Activated T-helper 1 cell treated with anti-CD3 and anti-CD28 coated beads, Interleukin-12 subunit alpha, Interleukin-12 subunit beta, Interleukin-2, Interleukin-4 antibody, amounts not matched to agents 30 ng/mL and 10 ng/mL and 1 ng/mL, durations not matched to agents 14 hours and 24 hours and 36 hours (primary cell): ENCODE measurements at regions not wholly inside any gene's neighbourhood (a gene's known extent, or its start where the extent isn't known, plus 50 kb on each side); places are given as distances from the start of the nearest gene placed in this dataset.

Source experiments
- DNase-seq: peaks from one replicate; pipeline ENCODE4 v3.0.0; 2021; ENCODE audit warnings: low spot score
- H3K27ac Mint-ChIP-seq: one replicate; pipeline ENCODE4 v1.8.0; 2021; ENCODE audit warnings: mild to moderate bottlenecking, mixed read lengths
- H3K27me3 Mint-ChIP-seq: one replicate; pipeline ENCODE4 v1.8.0; 2022; ENCODE audit warnings: mild to moderate bottlenecking, moderate library complexity, mixed read lengths; ENCODE audit not compliant: insufficient read depth
- H3K36me3 Mint-ChIP-seq: one replicate; pipeline ENCODE4 v1.8.0; 2021; ENCODE audit warnings: low read depth, mixed read lengths
- H3K4me1 Mint-ChIP-seq: one replicate; pipeline ENCODE4 v1.8.0; 2021; ENCODE audit warnings: low read depth, mixed read lengths
- H3K4me3 Mint-ChIP-seq: one replicate; pipeline ENCODE4 v1.8.0; 2021; ENCODE audit warnings: mild to moderate bottlenecking, moderate library complexity, mixed read lengths
- H3K9me3 Mint-ChIP-seq: one replicate; pipeline ENCODE4 v1.8.0; 2021; ENCODE audit warnings: mixed read lengths
- intact Hi-C: fragments of 100-400 bp; cut with micrococcal nuclease; formaldehyde crosslinking; loops from one replicate; pipeline ENCODE4 v1.15.1; 2024

DNA sequence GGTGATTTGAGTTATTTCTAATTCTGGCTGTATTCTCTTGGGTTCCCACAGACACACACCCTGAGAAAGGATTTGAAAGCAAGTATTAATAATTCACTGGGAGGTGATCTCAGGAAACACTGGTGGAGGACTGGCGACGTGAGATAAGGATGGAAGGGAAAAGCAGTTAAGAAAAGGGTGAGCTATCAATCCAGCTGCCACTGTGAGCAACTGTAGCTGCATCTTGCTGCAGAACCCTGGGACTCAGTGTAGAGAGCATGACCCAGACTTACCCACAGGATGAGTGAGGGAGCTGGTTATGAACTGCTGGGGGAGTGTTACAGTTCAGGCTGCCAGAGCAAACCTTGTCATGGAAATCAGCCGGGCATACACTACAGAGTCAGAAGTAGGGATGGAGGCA lies 71.9 kb downstream of the RESF1 start:
- Mint-ChIP-seq H3K27me3 (no peaks in the 10 kb centered on the region), H3K4me3 (no peak overlapping the region), H3K4me1 (peaks cover 10% of the 10 kb centered on the region), H3K36me3 (no peaks in the 10 kb centered on the region), H3K27ac (no peak overlapping the region), H3K9me3 (no peaks in the 10 kb centered on the region)
- intact Hi-C loops = no loop called here
- no peak for DNase-seq

GRCh38 chr12:32032205-32032810 lies 73.1 kb downstream of the RESF1 start:
- DNase-seq = no peak
- Mint-ChIP-seq H3K27ac (no peak overlapping the region), H3K36me3 (no peaks in the 10 kb centered on the region), H3K27me3 (no peaks in the 10 kb centered on the region), H3K9me3 (no peaks in the 10 kb centered on the region), H3K4me3 (no peak overlapping the region), H3K4me1 (peaks cover 10% of the 10 kb centered on the region)
- intact Hi-C loops = no loop called here

- DNase-seq = no peak
- Mint-ChIP-seq H3K27me3 (no peaks in the 10 kb centered on the region), H3K27ac (no peak overlapping the region), H3K36me3 (no peaks in the 10 kb centered on the region), H3K4me3 (no peak overlapping the region), H3K9me3 (no peaks in the 10 kb centered on the region), H3K4me1 (peaks cover 10% of the 10 kb centered on the region)
- intact Hi-C loops = no loop called here
Measured at GRCh38 chr12:32033406-32033805, 73.2 kb upstream of the BICD1 start.

DNA sequence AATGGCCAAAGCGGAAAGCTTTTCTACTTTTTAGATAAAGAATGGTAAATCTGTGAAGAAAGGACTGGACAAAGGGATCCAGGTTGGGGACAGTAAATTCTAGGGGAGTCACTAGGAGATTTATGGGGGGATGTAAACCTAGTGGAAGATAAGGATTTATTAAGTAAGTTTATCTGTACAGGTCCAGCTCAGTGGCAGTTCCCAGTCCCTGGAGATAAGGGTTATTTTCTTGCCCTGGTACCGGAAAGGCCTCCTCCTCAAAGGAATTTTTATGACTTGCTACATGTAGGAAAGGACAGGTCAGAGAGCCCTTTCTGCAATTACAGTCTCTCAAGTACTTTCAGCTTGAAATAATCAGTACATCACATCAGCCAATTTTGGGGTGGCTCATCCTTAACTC lies 72.6 kb upstream of the BICD1 start:
- H3K9me3 Mint-ChIP-seq = no peaks in the 10 kb centered on the region
- H3K36me3 Mint-ChIP-seq = no peaks in the 10 kb centered on the region
- H3K27ac Mint-ChIP-seq = no peak overlapping the region
- DNase-seq = no peak
- no peak overlapping the region for H3K4me3 Mint-ChIP-seq
- intact Hi-C loops = no loop called here
- H3K27me3 Mint-ChIP-seq = no peaks in the 10 kb centered on the region
- H3K4me1 Mint-ChIP-seq = peaks cover 10% of the 10 kb centered on the region

DNA sequence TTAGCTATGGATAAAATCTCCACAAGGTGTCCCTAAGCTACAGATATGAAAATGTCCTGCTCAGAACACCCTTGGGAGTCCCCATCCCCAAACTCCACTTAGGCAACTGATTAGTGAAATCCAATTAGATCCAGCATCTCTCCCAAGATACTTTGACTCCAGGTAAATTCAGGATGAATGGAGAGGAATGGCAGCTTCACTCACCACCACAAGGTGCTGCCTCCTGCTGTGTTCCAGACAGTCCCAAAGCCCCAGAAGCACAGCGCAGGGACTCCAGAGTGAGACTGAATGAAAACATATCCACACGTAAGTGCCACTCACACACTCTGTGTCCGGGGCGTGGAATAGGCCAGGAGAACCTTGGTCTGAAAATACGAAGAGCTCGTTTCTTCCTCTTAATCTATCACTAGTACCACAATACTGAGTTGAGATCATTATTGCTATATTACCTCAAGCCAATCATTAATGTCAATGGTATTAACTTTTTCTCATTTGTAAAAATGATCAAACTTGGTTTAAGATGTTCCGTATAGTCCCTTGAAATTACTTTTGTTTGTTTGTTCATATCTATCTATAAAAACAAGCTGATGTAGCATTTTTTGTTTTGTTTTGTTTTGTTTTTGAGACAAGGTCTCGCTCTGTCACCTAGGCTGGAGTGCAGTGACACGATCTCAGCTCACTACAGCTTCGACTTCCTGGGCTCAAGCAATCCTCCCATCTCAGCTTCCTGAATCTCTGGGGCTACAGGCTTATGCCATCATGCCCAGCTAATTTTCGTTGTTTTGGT lies 70.0 kb upstream of the BICD1 start:
- DNase-seq = no peak
- no peak overlapping the region for H3K27ac Mint-ChIP-seq
- peaks cover 2% of the 10 kb centered on the region for H3K36me3 Mint-ChIP-seq
- no peak overlapping the region for H3K4me3 Mint-ChIP-seq
- H3K4me1 Mint-ChIP-seq = peaks cover 3% of the 10 kb centered on the region
- no peaks in the 10 kb centered on the region for H3K27me3 Mint-ChIP-seq
- intact Hi-C loops = no loop called here
- H3K9me3 Mint-ChIP-seq = peaks cover under 1% of the 10 kb centered on the region

GRCh38 chr12:32039347-32039746 lies 67.3 kb upstream of the BICD1 start:
- intact Hi-C loops = no loop called here
- Mint-ChIP-seq H3K36me3 (peaks cover 7% of the 10 kb centered on the region), H3K4me3 (no peak overlapping the region), H3K9me3 (peaks cover 22% of the 10 kb centered on the region), H3K27ac (no peak overlapping the region), H3K4me1 (peaks cover 3% of the 10 kb centered on the region), H3K27me3 (no peaks in the 10 kb centered on the region)
- no peak for DNase-seq

DNA sequence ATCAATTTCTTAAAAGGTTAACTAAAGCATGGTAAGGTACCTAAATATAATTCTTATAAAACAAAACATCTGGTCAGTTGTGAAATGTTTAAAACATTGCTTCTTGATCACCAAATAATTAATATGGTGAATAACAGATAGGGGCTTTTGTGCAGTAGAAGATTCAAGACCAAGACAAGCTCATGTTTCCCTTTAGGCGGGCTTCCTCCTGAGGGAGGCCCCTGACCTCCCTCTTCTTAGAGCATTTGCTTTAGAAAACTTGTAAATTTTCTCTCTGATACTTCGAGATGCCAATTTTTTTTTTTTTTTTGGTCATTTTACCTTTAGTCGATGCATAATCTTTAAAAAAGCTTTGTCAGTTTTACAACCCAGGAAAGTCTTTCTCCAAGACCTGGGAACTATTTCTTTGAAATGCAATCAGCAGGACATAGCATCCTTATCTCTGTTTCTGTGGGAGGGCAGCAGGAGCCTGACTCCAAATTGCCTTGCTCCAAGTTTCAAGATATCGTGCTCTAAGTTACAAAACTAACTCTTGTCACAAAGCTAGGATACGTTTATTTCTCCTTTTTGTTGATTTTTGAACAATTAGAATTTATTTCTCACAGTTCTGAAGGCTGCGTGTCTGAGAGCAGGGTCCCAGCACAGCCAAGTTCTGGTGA lies 66.6 kb upstream of the BICD1 start:
- H3K27me3 Mint-ChIP-seq = no peaks in the 10 kb centered on the region
- intact Hi-C loops = no loop called here
- H3K4me3 Mint-ChIP-seq = no peak overlapping the region
- peaks cover 3% of the 10 kb centered on the region for H3K4me1 Mint-ChIP-seq
- no peak overlapping the region for H3K27ac Mint-ChIP-seq
- H3K36me3 Mint-ChIP-seq = peaks cover 9% of the 10 kb centered on the region
- no peak for DNase-seq
- H3K9me3 Mint-ChIP-seq = peaks cover 25% of the 10 kb centered on the region

DNA sequence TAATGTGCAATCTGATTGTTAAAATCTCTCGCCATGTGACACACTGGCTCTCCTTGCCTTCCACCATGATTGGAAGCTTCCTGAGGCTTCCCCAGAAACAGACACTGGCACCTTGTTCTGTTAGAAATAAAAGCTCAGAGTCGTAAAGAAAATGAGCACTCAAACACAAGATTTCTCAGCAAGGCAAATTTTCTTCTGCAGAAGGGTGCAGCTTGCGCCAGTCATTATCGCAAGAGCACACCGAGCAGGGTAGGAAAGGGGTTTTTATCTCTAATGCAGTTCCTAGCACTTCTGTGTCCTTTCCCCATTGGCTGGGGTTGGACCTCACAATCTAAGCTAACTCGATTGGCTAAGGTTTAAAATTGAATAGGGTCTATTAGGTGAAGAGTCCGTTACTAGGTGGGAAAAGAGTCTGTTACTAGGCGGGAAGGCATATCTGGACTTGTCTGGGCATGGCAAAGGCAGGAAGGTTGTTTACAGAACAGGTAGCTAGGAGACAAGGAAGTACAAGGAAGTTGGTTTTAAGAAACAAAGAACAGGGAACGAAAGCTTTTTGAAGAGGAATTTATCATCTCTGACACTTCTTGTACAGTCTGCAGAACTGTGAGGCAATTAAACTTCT lies 62.6 kb upstream of the BICD1 start:
- H3K36me3 Mint-ChIP-seq = peaks cover 9% of the 10 kb centered on the region
- no peak overlapping the region for H3K4me3 Mint-ChIP-seq
- no peaks in the 10 kb centered on the region for H3K27me3 Mint-ChIP-seq
- H3K27ac Mint-ChIP-seq = no peak overlapping the region
- DNase-seq = no peak
- peaks cover 32% of the 10 kb centered on the region for H3K9me3 Mint-ChIP-seq
- no peaks in the 10 kb centered on the region for H3K4me1 Mint-ChIP-seq
- intact Hi-C loops = no loop called here

DNA sequence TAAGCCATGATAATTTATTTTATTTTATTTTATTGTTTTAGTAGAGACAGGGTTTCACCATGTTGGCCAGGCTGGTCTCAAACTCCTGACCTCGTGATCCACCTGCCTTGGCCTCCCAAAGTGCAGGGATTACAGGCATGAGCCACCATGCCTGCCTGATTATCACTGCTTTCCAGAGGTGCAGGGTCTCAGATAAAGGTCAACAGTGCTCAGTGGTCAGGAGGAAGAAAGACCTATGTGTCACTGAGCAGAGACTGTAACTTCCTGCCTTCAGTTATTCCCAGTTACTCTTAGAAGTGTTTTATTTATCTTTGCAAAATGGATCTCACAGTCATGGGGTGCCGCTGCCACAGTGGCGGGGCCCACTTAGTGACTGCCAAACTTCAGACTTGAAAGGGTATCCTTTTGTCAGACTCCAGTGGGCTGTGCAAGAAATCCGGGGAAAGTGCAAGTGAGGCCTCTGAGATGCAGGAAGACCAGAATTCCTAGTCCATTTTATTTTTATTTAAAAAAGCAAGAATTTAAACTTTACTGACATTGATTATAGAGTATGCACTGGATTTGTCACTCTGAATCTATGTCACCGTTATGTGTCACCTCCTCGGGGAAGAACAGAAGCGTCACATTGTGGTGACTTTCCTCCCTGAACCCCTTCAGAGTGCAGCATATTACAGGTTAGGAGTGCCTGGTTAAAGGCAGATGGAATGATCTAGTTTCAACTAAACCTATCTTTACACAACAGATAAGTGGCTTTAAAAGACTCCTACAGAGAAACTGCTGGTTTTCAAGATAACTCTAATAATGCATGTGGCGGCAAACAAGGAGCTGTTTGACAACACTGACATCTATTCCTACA lies 59.1 kb upstream of the BICD1 start:
- no peak for DNase-seq

DNA sequence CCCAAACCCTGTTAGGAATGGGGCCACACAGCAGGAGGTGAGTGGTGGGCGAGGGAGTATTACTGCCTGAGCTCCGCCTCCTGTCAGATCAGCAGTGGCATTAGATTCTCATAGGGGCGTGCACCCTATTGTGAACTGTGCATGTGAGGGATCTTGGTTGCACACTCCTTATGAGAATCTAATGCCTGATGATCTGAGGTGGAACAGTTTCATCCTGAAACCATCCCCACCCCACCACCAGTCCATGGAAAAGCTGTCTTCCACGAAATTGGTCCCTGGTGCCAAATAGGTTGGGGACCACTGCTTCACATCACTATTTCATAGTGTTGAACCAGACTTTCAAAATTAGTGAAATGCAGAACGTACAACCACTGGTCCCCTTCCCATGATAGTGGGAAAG lies 57.9 kb upstream of the BICD1 start:
- H3K36me3 Mint-ChIP-seq = peaks cover 5% of the 10 kb centered on the region
- H3K4me1 Mint-ChIP-seq = no peaks in the 10 kb centered on the region
- no peaks in the 10 kb centered on the region for H3K27me3 Mint-ChIP-seq
- peaks cover 16% of the 10 kb centered on the region for H3K9me3 Mint-ChIP-seq
- no peak for DNase-seq
- H3K4me3 Mint-ChIP-seq = no peak overlapping the region
- intact Hi-C loops = no loop called here
- H3K27ac Mint-ChIP-seq = no peak overlapping the region

More for the DNA sequence above, 59.1 kb upstream of the BICD1 start:
- H3K4me1 Mint-ChIP-seq = no peaks in the 10 kb centered on the region
- H3K27me3 Mint-ChIP-seq = no peaks in the 10 kb centered on the region
- peaks cover 22% of the 10 kb centered on the region for H3K9me3 Mint-ChIP-seq
- no peak overlapping the region for H3K4me3 Mint-ChIP-seq
- peaks cover 5% of the 10 kb centered on the region for H3K36me3 Mint-ChIP-seq
- no peak overlapping the region for H3K27ac Mint-ChIP-seq
- intact Hi-C loops = no loop called here

DNA sequence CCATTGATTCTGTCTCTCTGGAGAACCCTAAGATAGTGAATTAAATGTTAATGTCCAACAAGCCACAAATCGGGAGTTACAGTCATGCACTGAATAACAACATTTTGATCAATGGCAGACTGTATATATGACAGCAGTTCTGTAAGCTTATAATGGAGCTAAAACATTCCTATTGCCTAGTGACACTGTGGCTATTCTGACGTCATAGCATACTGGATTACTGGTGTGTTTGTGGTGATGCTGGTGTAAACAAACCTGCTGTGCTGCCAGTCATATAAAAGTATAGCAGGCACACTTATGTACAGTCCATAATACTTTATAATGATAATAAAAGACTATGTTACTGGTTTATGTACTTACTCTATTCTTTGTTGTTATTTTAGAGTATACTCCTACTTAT lies 56.7 kb upstream of the BICD1 start:
- H3K27ac Mint-ChIP-seq = no peak overlapping the region
- peaks cover 13% of the 10 kb centered on the region for H3K9me3 Mint-ChIP-seq
- H3K27me3 Mint-ChIP-seq = no peaks in the 10 kb centered on the region
- intact Hi-C loops = no loop called here
- DNase-seq = no peak
- no peaks in the 10 kb centered on the region for H3K4me1 Mint-ChIP-seq
- H3K4me3 Mint-ChIP-seq = no peak overlapping the region
- no peaks in the 10 kb centered on the region for H3K36me3 Mint-ChIP-seq

DNA sequence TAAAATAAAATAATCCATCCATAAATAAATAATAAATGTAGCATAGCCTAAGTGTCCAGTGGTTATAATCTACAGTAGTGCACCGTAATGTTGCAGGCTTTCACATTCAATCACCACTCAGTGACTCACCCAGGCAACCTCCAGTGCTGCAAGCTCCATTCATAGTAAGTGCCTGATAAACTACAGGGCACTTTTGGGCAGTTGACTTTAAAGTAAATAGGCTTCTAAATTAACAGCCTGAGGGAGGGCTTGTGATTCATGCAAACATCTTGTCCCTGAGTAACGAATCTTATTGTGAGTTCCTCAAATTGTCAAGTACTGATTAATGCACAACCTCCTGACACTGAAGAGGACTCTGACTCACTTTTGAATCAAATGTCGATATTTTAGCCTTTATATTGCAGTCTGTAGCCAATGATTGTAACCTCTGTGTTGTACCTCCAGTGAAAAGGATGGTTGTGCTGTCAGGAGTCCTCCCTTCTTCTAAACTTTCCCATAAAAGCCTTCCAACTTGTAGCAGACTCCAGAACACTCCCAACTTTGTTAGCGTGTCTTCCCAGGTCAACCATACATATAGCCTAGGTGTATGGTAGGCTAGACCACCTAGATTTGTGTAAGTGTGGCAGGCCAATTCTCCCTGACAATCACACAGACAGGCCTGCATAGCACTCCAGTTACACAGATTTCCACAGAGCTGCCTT lies 55.0 kb upstream of the BICD1 start:
- Mint-ChIP-seq H3K36me3 (no peaks in the 10 kb centered on the region), H3K9me3 (peaks cover 9% of the 10 kb centered on the region), H3K27ac (no peak overlapping the region), H3K4me3 (no peak overlapping the region), H3K27me3 (no peaks in the 10 kb centered on the region), H3K4me1 (no peaks in the 10 kb centered on the region)
- DNase-seq = no peak
- intact Hi-C loops = no loop called here
